K562 (cell line): ENCODE measurements at regions not wholly inside any gene's neighbourhood (a gene's known extent, or its start where the extent isn't known, plus 50 kb on each side); places are given as distances from the start of the nearest gene placed in this dataset.

Experiments
- ATF3 ChIP-seq, 2 experiments: fragments of 450-650 bp in 1 of 2; sonication (generic) in 1 of 2; formaldehyde crosslinking in 1 of 2; IDR thresholded peaks in 1 of 2; conservative IDR thresholded peaks in 1 of 2; 2 replicates each; pipeline versions ENCODE4 v1.6.1 to v1.8.1; 2016 to 2023; ENCODE audit warnings: mild to moderate bottlenecking in 2 of 2, moderate library complexity in 2 of 2, inconsistent platforms in 1 of 2, missing genetic modification reagents in 1 of 2
- ETV5 ChIP-seq: sonication (generic); formaldehyde crosslinking; IDR thresholded peaks from 2 replicates; pipeline ENCODE4 v1.4.0; 2020; ENCODE audit warnings: low read depth, mild to moderate bottlenecking, missing genetic modification reagents
- HNRNPH1 ChIP-seq: fragments of 200-400 bp; formaldehyde crosslinking; optimal IDR thresholded peaks from 2 replicates; pipeline ENCODE3; 2017; ENCODE audit warnings: low read depth, mild to moderate bottlenecking, low read length, moderate library complexity
- KLF16 ChIP-seq: IDR thresholded peaks from 2 replicates; pipeline ENCODE4 v1.6.1; 2016; ENCODE audit warnings: antibody characterized with exemption
- PATZ1 ChIP-seq: fragments of 250-450 bp; sonication (Bioruptor Pico); IDR thresholded peaks from 2 replicates; pipeline ENCODE4 v1.5.0; 2020; ENCODE audit warnings: mild to moderate bottlenecking, borderline replicate concordance
- POLR3G ChIP-seq: IDR thresholded peaks from 2 replicates; pipeline ENCODE4 v1.6.1; 2011; ENCODE audit not compliant: insufficient read length, insufficient replicate concordance; ENCODE audit errors: extremely low read depth
- RAD51 ChIP-seq: fragments of 450-650 bp; IDR thresholded peaks from 2 replicates; pipeline ENCODE4 v1.7.1; 2016; ENCODE audit warnings: low read depth, mild to moderate bottlenecking, borderline replicate concordance
- SMAD4 ChIP-seq: fragments of 250-450 bp; sonication (Bioruptor Pico); conservative IDR thresholded peaks from 2 replicates; pipeline ENCODE4 v1.8.0; 2021; ENCODE audit warnings: inconsistent platforms, mild to moderate bottlenecking, moderate library complexity
- TCF3 ChIP-seq: sonication (generic); formaldehyde crosslinking; IDR thresholded peaks from 2 replicates; pipeline ENCODE4 v1.4.0; 2020; ENCODE audit warnings: mild to moderate bottlenecking, missing genetic modification reagents
- TRIM24 ChIP-seq, 2 experiments: fragments of 450-650 bp; IDR thresholded peaks; 2 replicates each; pipeline ENCODE4 v1.6.1; 2016
- VEZF1 ChIP-seq: fragments of 200-800 bp; sonication (Bioruptor generic); IDR thresholded peaks from 2 replicates; pipeline ENCODE4 v1.6.1; 2017; ENCODE audit warnings: missing genetic modification characterization, missing compliant biosample characterization
- ZBTB9 ChIP-seq: fragments of 450-650 bp; formaldehyde crosslinking; IDR thresholded peaks from 2 replicates; pipeline ENCODE4 v1.4.0; 2020; ENCODE audit warnings: mild to moderate bottlenecking, moderate library complexity
- ZKSCAN1 ChIP-seq: fragments of 150-350 bp; IDR thresholded peaks from 2 replicates; pipeline ENCODE4 v1.6.1; 2016; ENCODE audit warnings: low read depth, low read length
- TF ChIP-seq, protein P1 (sequence below): sonication (generic); formaldehyde crosslinking; IDR thresholded peaks from 2 replicates; pipeline ENCODE4 v1.8.0; 2022; ENCODE audit warnings: missing genetic modification reagents, mild to moderate bottlenecking, moderate library complexity, borderline replicate concordance
- TF ChIP-seq, protein P2 (sequence below): fragments of 450-650 bp; IDR thresholded peaks from 2 replicates; pipeline ENCODE4 v1.6.1; 2016; ENCODE audit warnings: borderline replicate concordance

GRCh38 chr11:86174101-86175046, 70.2 kb upstream of the EED start (continued):
- TF ChIP-seq VEZF1 (CRISPR knock-in tag), result peak; percentile 65; the same call in 1 of the 2 replicates
- TF ChIP-seq ZKSCAN1, result no peak
- TF ChIP-seq PATZ1, result 0 out of 2 replicates have a peak, but pooled peaks have one; percentile 8
- no peak for TF ChIP-seq ATF3 (IDR thresholded peaks at IDR 0.05)
- 0 out of 2 replicates have a peak, but pooled peaks have one; percentile 15 for TF ChIP-seq ATF3 (CRISPR knock-in tag; conservative IDR thresholded peaks at IDR 0.05)
- TF ChIP-seq TRIM24 (IDR thresholded peaks at IDR 0.05), result peak in 1 of 2 experiments; percentile 57; a peak in 1 of 4 replicates
- TF ChIP-seq TCF3, result peak; percentile 78
- peak; percentile 69; the same call in 1 of the 2 replicates for TF ChIP-seq KLF16
- 0 out of 2 replicates have a peak, but pooled peaks have one; percentile 67 for TF ChIP-seq ETV5 (CRISPR knock-in tag)
- peak; percentile 91 for TF ChIP-seq SMAD4
- TF ChIP-seq ZBTB9 (CRISPR knock-in tag), result no peak; the same call in 1 of the 2 replicates
- TF ChIP-seq, protein P1, sequence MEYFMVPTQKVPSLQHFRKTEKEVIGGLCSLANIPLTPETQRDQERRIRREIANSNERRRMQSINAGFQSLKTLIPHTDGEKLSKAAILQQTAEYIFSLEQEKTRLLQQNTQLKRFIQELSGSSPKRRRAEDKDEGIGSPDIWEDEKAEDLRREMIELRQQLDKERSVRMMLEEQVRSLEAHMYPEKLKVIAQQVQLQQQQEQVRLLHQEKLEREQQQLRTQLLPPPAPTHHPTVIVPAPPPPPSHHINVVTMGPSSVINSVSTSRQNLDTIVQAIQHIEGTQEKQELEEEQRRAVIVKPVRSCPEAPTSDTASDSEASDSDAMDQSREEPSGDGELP, result peak; percentile 50; the same call in 1 of the 2 replicates
- TF ChIP-seq, protein P2, sequence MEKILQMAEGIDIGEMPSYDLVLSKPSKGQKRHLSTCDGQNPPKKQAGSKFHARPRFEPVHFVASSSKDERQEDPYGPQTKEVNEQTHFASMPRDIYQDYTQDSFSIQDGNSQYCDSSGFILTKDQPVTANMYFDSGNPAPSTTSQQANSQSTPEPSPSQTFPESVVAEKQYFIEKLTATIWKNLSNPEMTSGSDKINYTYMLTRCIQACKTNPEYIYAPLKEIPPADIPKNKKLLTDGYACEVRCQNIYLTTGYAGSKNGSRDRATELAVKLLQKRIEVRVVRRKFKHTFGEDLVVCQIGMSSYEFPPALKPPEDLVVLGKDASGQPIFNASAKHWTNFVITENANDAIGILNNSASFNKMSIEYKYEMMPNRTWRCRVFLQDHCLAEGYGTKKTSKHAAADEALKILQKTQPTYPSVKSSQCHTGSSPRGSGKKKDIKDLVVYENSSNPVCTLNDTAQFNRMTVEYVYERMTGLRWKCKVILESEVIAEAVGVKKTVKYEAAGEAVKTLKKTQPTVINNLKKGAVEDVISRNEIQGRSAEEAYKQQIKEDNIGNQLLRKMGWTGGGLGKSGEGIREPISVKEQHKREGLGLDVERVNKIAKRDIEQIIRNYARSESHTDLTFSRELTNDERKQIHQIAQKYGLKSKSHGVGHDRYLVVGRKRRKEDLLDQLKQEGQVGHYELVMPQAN, result peak; percentile 21; the same call in 1 of the 2 replicates
- TF ChIP-seq HNRNPH1, result no peak
- TF ChIP-seq RAD51, result 0 out of 2 replicates have a peak, but pooled peaks have one; percentile 9
- no peak for TF ChIP-seq POLR3G
